GM10266 (cell line): ENCODE measurements at regions not wholly inside any gene's neighbourhood (a gene's known extent, or its start where the extent isn't known, plus 50 kb on each side); places are given as distances from the start of the nearest gene placed in this dataset.

ENCODE experiments used
- DNase-seq: peaks from one replicate; pipeline ENCODE4 v3.0.0; 2012; ENCODE audit errors: extremely low spot score
- CTCF ChIP-seq: IDR thresholded peaks from 2 replicates; pipeline ENCODE4 v1.5.1; 2012; ENCODE audit warnings: mild to moderate bottlenecking, low read depth; ENCODE audit not compliant: control insufficient read depth, insufficient read depth; ENCODE audit errors: missing control alignments

DNA sequence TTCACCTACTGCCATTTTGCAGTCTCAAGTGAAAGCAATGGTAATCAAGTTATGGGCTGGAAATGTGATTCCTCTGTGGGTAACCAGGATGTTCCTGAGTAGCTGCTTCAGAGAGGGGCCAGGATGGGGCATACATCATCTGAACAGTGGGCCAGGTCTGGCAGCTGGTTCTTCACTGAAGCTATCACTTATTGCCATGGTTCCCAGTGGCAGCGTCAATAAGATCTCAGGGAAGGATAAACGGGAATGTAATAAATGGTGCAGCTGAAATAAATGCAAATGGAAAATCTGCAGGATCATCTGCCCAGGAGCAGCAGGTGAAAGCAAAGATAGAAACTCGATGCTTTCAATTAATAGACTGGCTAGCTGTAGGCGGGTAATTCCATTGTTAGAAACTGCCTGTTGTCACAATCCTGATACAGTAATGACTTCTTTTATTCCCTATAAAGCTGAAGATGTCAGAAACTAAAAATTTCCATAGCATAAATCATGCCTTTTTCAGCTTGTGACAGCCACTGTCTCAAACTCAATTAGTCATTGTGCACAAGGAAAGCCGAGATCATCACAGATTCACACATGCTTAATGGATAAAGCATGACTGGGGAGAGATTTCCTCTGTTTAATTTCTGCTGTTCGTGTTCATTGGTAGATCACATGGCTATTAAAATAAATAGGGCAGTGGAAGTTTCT lies 56.2 kb upstream of the CCDC85A start:
- no peak for TF ChIP-seq CTCF
- DNase-seq, result no peak

GRCh38 chr2:56128235-56128634 lies 55.6 kb upstream of the CCDC85A start:
- TF ChIP-seq CTCF, result no peak
- DNase-seq, result no peak

DNA sequence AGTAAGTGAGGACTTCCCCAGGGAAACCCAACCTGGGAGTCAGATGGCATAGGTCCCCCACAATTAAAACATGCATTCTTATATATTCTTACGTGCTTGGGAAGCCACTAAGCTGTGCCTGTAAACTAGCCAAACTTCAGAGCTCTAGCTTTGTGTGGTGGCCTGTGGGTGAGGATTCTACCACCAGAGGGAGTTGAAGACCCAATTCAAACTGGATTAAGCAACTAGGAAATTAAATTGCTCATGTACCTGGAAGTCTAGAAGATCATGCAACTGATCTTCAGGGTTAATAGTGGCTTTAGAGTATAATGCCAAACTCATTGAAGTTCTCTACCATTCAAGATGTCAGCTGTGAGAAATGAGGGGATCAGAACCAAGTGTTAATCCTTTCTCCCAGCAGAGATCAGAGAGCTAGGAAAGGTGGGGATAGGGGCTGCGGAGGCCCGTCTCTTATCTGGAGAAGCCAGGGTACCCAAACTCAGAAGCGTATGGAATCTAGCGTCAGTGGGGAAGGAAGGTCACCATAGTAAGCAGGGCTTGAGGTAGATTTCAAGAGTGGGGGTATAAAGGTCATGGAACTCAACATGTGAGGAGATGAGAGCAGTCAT lies 53.2 kb upstream of the CCDC85A start:
- no peak for DNase-seq
- TF ChIP-seq CTCF, result peak; percentile 31

DNA sequence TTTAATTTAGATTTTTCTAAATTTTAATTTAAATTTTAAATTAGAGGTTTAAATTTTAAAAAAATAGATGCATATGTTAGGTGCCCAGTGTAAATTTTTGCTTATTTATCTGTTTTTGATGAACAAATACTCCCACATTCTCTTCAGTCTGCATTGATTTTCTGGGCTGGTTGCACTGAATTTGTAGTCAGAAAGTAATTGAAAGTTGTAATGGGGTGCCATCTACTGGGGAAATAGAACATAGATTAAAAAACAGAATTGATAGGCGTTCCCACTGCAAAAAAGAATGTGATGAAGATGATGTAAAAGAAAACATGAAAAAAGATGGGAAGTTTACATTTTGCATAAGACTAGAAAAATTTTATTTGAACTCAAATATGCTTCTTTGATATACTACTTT lies 51.7 kb upstream of the CCDC85A start:
- DNase-seq, result peak; percentile 19
- peak; percentile 15 for TF ChIP-seq CTCF

DNA sequence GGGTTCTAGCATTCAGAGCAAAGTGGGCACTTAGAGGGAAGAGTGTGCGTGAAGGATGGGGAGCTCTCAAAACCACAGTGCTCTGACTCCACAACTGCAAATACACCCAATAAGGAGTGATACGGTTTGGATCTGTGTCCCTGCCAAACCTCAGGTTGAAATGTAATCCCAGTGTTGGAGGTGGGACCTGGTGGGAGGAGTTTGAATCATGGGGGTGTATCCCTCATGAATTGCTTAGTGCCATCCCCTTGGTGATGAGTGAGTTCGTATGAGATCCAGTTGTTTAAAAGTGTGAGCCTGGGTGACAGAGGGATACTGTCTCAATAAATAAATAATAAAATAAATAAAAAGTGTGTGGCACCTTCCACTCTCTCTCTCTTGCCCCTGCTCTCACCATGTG lies 50.3 kb upstream of the CCDC85A start:
- no peak for TF ChIP-seq CTCF
- DNase-seq, result no peak

- no peak for DNase-seq
- no peak for TF ChIP-seq CTCF
Observed at GRCh38 chr2:56133931-56134629, 49.7 kb upstream of the CCDC85A start.
